ENCODE measurements at regions not wholly inside any gene's neighbourhood (a gene's known extent, or its start where the extent isn't known, plus 50 kb on each side); places are given as distances from the start of the nearest gene placed in this dataset.

DNA sequence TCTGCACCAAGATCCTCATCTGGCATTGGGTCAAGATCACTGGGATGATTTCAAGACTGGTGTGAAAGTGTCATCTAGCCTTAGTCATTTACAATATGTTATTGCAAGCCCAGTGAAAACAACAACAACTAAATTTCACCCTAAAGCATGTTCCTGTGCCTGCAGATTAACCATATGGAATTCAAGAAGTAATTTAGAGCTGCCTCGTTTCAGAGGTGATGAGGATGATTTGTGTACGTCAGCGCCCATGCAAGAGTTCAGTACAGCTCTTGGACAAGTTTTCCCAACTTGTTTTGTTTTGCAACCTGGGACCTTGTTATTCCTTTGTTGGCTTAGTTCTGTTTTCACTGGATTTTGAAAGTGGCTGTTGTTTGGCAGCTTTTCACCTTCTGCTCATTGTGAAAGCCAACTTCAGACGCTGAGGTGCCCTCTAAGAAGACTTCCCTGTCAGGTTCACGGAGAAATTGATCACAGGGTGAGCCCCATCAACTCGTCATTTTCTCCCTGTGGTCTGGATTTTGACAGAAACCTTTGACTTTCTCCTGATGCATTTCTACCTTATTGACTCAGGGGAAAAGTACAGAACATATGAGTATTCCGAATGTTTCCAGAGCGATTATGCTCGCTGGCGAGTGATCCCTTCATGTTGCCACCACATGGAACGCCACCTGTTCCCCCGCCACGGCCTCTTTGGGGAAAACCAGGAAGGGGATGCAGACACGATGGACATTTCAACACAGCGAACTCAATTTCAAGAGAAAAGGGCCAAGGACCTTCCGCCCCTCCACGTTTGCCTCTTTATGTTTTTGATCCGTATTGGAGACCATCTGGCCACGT lies 85.6 kb downstream of the FOXL1 start:
- no peak for DNase-seq (ENCODE audit: low read depth in 4 of 4, low spot score in 2 of 4)

- no peak for DNase-seq (ENCODE audit: low read depth in 4 of 4, low spot score in 2 of 4)
These were observed 86.4 kb downstream of the FOXL1 start for GRCh38 chr16:86664522-86665318.

DNA sequence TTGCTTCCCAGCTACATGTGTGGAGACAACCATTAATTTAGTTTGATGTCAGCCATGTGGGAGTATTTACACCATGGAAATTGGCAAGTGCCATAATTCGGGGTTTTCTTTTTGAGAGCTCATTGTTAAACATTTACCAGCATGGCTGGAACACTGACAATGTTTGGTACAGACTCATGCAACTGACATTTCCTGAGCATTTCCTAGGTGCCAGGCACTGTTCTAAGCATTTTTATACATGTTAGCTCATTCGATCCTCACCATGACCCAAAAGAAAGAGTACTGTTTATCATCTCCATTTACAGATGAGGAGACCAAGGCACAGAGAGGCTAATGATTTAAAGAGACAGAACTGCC lies 86.9 kb downstream of the FOXL1 start:
- no peak for DNase-seq (ENCODE audit: low read depth in 4 of 4, low spot score in 2 of 4)

DNA sequence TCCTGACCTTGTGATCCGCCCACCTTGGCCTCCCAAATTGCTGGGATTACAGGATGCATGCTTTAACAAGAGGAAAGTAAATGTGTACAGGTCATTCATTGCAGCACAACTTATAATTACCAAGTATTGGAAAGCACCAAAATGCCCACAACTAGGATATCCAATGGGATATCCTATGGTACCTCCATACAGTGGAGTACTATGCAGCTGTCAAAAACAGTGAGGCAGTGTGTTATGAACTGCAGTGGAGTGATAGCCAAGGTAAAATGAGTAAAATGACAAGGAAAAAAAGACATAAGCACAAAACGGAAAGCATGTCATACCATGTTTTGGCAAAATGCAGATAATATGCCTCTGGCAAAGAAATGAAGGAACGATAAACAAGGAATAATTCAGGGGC lies 87.6 kb downstream of the FOXL1 start:
- DNase-seq (ENCODE audit: low read depth in 4 of 4, low spot score in 2 of 4) = no peak

DNA sequence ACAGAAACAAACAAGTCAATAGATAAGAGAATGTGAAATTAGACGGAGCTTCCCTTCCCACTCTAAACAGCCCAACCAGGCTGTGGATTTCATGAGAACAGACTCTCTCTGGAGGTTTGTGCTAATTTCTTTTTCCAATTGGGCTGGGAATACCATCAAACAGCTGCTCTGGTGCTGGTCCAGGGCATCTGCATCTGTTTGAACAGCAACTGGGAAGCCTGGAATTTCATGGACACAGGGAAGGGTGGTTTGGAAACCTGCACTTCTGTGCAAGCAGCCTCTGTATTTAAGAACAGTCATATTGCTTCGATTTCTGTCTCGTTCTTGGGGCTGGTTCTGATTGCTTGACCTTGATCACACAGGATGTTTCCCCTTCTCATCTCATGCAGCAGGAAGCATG lies 88.7 kb downstream of the FOXL1 start:
- DNase-seq (ENCODE audit: low read depth in 4 of 4, low spot score in 2 of 4) = no peak

DNA sequence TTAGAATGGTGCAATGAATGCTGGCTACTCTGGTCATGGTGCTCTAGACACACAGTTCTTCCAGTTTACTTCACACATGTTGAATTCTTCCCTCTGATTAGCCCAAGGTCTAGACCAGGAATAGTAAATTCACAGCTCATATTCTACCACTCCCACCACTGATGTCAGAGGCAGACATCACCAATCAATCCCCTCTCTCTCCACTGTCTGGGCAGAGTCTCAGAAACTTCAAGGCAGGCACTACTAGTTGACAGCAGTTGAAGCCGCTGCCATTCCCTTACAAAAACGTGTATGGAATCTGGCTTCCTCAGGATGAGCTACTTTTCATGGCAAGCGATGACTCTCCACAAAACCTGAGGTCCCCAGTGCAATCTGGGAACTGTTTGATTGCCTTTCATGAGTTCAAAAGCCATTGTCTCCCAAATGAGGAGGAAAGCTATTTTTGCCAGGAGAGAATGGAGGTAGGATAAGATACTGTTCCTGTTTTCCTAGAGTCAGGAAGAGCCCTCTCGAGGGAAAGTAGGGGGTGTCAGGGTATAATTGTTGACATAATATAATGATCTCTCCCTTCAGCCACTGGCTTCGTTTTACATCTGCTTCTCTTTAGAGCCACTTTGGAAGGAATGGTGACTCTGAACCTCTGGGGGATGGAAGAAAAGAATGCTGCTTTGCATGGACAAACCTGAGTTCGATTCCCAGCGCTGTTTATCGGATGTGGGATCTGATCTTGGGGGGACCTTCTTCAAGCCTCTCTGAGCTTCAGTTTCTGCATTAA lies 90.0 kb downstream of the FOXL1 start:
- DNase-seq (ENCODE audit: low read depth in 4 of 4, low spot score in 2 of 4) = no peak

GRCh38 chr16:86669285-86669805 lies 91.0 kb downstream of the FOXL1 start:
- DNase-seq (ENCODE audit: low read depth in 4 of 4, low spot score in 2 of 4) = no peak

DNA sequence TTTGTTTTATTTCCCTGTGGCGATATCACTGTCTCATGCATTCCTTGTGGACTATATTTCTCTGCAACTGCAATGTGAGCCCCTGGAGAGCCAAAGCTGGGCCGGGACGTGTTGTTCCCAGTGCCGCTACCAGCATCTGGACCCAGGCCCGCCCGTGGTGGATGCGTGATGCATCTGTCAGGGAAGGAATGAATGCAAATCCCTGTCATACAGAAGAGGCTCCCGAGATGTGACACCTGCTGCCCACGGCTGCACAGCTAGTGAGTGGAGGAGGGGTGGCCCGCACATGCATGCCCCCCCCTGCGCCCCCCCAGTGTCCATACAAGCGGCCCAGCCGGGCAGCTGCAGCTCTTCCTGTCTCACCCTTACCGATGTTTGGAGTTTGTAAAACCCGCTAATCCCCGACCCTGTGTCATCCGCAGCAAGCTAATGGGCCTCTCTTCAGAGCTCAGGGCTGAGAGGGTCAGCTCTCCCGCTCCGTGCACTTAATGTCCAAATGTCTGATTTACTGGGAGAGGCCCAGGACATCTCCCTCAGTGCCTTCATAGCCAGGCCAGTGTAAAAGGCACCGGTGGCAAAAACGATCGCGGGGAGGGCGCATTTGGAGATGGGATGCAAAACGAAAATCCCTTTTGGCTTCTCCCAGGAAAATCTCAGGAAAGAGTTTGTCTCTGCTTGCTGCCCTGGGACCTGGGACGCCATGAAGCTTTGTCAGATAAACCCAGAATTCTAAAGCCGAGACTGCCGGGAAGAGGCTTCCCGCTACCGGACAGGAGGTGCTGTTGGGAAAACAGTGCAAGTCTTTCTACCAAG lies 91.8 kb downstream of the FOXL1 start:
- no peak for DNase-seq (ENCODE audit: low read depth in 4 of 4, low spot score in 2 of 4)

- no peak for DNase-seq (ENCODE audit: low read depth in 4 of 4, low spot score in 2 of 4)
These were observed 92.4 kb downstream of the FOXL1 start for GRCh38 chr16:86670750-86671234.

DNA sequence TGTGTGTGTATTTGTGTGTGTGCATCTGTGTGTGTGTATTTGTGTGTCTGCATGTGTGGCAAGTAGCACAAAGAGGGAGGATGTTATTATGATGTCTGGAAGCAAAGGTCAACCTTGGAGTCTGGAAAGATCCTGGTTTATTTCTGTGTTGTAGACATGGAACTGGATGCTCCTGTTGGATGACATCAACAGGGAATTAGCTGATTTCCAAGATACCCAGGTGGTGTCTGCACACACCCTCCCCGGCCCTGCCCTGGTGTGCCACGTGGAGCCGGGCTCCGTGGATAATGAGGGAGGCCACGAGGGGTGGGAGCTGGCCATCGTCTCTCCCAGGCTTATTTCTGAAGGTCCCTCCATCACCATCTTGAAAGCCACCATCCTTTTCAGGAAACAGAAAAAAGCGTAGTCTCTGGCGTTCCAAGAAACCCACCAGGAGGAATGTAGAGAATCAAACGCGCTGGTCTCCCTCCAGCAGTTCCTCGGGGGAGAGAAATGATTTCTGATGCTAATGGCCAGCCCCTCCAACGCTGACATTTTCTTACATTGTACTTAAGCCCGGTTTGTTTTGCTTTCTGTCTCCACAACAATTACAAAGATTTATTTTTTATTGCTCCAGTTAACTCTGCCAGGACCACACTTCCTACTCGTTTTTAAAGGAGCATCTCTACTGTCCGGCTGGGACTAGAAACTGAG lies 93.3 kb downstream of the FOXL1 start:
- DNase-seq (ENCODE audit: low read depth in 4 of 4, low spot score in 2 of 4) = peak in 2 of 4 donors; percentile 76 to 84

- no peak for DNase-seq (ENCODE audit: low read depth in 4 of 4, low spot score in 2 of 4)
These were observed 94.0 kb downstream of the FOXL1 start for GRCh38 chr16:86672179-86672863.

DNA sequence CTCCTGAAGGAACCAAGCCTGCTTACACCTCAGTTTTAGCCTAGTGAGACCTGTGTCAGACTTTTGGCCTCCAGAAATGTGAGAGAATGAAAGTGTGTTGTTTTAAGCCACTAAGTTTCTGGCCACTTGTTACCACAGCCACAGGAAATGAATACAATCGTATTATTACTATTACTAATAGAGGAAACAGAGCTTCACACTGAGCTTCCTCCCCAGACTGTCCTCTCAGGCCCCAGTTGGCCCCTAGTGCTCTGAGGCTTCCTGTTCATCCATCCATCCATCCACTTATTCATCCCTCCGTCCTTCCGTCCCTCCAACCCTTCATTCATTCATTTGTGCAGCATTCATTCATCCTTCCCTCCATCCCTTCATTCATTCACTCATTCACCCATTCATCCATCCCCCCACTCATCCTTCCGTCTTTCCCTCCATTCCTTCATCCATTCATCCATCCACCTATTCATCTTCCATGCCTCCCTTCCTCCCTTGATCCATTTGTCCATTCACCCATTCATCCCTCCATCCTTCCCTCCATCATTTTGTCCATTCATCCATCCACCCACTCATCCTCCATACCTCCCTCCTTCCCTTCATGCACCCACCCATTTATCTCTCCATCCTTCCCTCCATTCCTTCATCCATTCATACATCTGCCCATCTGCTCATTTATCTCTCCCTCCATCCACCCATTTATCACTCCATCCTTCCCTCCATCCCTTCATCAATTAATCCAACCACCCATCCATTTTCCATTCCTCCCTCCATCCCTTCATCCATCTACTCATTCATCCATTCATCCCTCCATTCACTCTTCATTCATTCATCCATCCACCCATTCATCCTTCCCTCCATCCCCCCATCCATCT lies 95.0 kb downstream of the FOXL1 start:
- DNase-seq (ENCODE audit: low read depth in 4 of 4, low spot score in 2 of 4) = no peak

- no peak for DNase-seq (ENCODE audit: low read depth in 4 of 4, low spot score in 2 of 4)
These were observed 95.7 kb downstream of the FOXL1 start for GRCh38 chr16:86673956-86674453.

DNA sequence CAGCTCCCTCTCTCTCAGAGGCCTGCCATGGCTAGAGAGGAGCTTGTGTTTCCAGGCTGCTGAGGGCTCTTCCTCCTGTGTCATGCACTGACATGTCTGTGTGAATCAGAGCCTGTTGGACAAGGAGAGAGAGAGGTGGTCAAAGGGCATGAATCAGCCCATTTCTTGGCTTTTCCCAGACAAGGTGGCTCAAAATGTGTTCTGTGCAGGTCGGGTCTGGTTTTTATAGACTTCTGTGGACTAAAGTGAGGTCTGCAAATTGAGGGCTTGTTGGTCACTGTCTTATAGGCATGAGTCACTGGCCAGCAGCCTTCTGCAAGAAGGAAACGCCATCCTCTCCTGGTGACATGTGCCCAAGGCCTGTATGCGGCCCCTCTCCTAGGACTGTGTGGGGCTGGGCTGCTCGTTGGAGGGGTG lies 97.9 kb downstream of the FOXL1 start:
- DNase-seq (ENCODE audit: low read depth in 4 of 4, low spot score in 2 of 4) = no peak

- DNase-seq (ENCODE audit: low read depth in 4 of 4, low spot score in 2 of 4) = no peak
These were observed 101.1 kb downstream of the FOXL1 start for GRCh38 chr16:86679490-86679889.

- no peak for DNase-seq (ENCODE audit: low read depth in 4 of 4, low spot score in 2 of 4)
These were observed 101.8 kb downstream of the FOXL1 start for GRCh38 chr16:86680162-86680561.

DNA sequence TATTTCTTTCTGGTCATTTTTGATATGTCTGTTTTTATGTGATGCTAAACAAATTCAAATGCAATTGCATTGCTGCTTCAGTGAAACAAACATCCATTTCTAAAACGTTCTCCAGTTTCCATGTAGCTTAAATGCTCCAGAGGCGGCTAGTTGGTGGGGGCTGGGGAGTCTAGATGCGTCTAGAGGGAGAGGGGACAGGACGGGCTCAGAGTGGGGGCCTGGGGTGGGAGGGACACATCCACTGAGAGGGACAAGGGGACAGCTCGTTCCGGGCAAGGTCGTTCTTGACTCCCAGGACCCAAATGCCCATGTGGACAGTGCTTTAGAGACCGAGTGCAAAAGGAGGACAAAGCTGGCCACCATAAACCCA lies 102.3 kb downstream of the FOXL1 start:
- no peak for DNase-seq (ENCODE audit: low read depth in 4 of 4, low spot score in 2 of 4)

Data from left renal cortex interstitium (tissue), 4 donors.